Fibroblast of peridontal ligament (primary cell): ENCODE measurements at regions not wholly inside any gene's neighbourhood (a gene's known extent, or its start where the extent isn't known, plus 50 kb on each side); places are given as distances from the start of the nearest gene placed in this dataset.

Experiments used
- DNase-seq: peaks from one replicate; pipeline ENCODE4 v3.0.0-alpha.2; 2010; ENCODE audit errors: extremely low read depth

DNA sequence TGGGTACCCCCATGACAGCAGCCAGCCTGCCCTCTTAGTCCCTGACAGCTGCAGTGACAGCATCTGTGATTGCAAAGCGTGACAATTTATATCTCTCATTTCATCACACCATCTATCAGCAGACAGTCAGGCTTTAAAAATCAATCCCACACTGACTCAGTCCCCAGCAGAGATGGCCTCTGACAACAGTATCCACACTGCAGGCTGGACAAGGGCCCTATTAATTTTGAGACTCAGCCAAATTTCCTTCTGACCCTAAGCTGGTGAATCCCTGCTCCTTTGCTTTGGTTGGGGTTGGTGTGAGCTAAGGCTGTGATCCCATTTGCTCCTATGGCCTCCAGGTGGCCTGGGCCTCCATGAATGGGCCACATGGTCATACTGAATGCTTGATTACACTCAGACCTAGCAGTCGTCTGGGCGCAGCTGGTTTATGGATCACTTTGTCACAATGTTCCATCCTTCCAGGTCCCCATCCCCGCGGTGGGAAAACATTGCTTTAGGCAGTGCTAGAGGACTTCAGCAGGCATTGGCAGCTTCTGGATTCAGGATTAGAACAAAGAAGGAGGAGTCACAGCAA, 68.2 kb upstream of the B3GAT1 start:
- DNase-seq, result no peak

- DNase-seq, result no peak
Measured at GRCh38 chr11:134479206-134480135, 67.4 kb upstream of the B3GAT1 start.

DNA sequence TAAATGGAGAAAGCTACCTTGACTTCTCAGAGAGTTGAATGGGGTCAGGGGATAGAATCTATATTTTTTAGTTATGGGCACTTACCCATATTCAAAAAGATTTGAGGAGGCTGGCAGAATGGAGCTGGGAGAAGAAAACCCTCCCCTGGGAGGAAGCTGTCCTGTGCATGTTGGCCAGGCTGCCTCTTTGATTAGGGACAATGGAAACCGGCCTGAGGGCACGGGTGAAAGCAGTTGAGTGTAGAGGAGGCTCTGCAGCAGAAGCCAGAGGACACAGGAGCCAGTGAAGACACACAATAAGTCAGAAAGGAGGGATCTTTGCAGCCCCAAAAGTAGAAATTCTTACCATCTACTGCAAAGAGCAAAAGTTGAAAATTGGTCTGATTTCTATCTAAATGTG, 66.6 kb upstream of the B3GAT1 start:
- no peak for DNase-seq

DNA sequence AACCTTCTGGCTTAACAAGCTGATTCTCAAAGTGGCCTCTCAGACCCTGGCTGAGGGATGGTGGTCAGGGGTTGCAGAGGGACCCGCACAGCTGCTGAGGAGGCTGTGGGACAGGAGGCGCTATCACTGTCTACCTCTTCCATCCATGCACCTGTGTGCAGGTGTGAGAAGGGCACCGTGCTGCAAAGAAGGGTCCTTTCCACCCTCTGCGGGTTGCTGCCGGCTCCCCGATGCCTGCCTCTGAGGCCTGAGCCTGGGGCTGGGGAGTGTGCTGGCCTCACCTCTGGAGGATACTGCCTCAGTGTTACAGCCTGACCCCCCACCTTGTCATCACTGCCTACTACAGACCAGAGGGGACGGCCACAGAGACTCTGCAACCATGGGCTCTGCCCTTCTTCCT, 66.1 kb upstream of the B3GAT1 start:
- DNase-seq, result no peak

- DNase-seq, result no peak
Measured at GRCh38 chr11:134477486-134477885, 65.4 kb upstream of the B3GAT1 start.

DNA sequence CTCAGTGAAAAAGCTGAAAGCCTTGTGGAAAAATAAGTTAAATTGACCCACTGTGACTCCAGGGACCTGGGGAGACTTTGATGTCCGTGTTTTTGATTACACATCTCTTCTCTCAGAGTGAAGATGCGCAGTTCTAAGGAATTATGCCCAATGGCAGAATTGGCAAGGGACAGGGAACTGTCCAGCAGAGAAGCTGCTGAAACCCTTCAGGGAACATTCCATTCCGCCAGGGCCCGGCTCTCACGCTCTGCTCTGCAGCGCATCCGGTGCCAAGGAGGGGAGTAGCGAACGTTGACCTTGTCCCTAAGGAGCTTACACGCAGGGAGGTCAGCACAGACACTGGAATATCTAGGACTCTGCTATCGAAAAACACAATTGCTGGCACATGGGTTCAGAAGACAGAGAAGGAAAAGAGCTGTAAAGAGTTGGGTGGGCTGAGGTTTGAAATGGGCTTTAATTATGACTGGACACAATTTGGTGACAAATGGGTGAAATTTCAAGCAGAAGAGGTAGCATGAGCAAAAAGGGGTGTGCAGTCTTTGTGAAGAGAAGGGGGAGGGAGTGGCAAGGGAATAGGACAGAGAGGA, 64.5 kb upstream of the B3GAT1 start:
- DNase-seq, result no peak

GRCh38 chr11:134475951-134476350, 63.9 kb upstream of the B3GAT1 start:
- DNase-seq, result no peak

- DNase-seq, result no peak
Measured at GRCh38 chr11:134474942-134475341, 62.9 kb upstream of the B3GAT1 start.

DNA sequence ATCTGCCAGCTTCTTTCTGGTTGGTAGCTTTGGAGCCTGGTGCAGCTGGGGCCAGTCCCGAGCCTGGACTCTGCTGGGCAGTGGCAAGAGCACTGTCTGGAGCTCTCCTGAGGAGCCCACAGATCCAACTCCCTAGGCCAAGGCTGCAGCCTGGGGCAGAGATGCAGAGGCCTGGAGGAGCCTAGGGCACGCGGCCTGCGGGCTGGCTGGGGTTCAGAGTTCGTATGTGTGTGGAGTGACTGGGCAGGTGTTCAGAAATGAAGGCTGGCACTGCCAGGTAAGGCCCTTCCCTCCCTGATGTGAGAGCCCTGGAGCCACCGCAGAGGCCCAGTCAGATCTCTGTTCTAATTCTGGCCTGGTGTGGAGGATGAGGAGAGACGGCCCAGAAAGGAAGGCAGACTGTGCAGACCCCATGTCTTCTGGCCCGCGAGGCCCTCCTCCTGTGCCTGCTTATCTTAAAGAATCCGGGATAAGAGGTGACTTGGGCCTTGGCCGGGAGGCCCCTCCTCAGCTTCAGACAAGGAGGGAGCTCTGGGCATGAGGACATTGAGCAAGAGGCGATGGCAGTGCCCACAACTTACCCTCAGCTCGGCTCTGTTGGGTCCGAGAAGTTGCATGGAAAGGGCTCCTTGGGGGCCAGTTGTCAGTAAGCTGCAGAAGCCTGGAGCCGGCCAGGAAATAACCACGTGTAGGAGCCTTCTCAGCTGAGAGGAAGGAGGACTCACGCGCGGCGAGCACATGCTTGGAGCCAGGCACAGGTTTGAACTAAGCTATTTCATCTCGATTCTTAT, 62.2 kb upstream of the B3GAT1 start:
- DNase-seq, result no peak

DNA sequence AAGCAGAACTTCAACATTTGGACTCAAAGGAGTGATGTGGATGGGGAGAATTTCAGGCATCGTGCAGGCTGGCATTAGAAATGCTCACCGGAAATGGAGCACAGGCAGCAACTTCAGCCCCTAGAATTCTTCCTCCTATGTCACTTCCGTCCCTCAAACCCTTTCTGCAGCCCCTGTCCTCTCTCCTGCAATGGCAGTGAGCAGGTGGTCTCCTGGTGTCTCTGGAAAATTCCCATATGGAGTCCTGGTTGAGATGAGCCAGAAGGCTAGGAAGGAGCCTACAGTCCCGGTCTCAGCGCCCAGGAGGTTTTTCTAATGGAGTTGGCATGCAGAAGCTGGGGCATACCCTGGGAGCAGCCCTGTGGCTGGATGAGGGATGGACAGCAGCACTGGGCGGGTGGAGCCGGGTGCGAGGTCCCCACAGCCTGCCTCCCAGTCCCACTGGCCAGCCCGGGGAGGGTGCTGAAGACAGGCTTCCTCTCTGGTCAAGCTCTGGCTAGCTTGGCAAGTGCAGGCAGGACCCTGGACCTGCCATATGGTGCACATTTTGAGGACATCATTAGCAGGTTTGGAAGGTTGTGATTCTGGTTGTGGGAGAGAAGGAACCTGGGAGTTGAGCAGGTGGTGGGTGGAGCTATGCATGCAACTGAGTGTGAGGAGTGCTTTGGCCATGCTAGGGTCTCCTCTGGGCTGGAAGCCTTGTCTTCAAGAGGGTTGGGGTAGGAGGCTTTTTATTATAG, 59.8 kb upstream of the B3GAT1 start:
- DNase-seq, result no peak

- no peak for DNase-seq
Measured at GRCh38 chr11:134471087-134471715, 59.2 kb upstream of the B3GAT1 start.

DNA sequence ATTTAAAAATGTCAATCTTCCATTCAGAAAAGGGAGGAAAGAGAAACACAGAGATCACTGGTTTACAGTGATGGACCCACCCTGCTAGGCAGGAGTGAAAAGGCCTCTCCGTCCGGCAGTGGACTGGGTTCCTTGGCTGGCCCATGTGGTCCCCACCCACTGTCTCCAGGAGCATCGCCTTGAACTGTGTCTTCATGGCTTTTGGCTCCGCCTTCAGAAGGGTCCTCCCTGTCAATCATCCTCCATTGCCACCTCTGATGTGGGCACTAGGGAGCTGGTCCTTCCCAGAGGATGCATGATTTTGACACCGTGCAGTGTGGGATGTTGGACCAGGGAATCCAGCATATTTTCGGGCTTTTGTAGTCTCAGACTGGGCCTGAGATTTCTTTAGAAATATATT, 58.2 kb upstream of the B3GAT1 start:
- DNase-seq, result no peak

DNA sequence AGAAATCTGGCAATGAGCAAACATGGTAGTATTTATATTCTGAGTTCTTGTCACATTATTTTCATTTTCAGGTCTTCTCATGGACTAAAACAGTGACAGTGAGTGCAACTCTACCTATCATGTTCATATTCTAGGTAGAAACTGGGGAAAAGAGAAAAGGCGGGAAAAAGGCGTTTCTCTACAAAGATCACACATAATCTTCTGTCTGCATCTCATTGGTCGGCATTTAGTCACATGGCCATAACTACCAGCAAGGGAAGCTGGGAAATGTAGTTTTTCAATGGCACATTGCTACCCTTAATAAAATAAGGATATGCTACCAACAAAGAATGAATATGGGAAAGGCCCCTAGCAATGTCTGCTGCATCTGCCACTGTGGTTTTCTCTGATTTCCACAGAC, 57.6 kb upstream of the B3GAT1 start:
- DNase-seq, result no peak

GRCh38 chr11:134468796-134469195, 56.8 kb upstream of the B3GAT1 start:
- no peak for DNase-seq

GRCh38 chr11:134468081-134468668, 56.1 kb upstream of the B3GAT1 start:
- no peak for DNase-seq

- DNase-seq, result no peak
Measured at GRCh38 chr11:134466610-134467567, 54.8 kb upstream of the B3GAT1 start.

DNA sequence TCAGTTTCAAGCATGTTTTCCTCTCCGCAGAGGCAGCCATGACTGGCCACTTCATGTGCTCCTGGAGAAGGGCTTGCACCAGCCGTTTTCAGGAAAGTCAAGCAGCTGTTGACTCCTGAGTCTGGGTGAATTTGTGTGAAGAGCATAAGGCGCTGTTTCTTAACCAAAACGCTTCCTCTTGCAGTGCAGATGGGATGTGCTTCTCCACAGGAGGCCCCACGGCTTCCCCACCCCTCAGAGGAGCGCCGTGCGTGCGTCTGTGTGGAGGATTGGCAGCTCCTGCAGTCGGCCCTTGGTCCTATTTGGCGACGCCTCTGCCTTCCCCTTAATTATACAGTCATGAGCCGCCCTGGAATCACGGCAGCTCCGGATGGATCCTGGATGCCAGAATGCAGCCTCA, 54.1 kb upstream of the B3GAT1 start:
- DNase-seq, result no peak

DNA sequence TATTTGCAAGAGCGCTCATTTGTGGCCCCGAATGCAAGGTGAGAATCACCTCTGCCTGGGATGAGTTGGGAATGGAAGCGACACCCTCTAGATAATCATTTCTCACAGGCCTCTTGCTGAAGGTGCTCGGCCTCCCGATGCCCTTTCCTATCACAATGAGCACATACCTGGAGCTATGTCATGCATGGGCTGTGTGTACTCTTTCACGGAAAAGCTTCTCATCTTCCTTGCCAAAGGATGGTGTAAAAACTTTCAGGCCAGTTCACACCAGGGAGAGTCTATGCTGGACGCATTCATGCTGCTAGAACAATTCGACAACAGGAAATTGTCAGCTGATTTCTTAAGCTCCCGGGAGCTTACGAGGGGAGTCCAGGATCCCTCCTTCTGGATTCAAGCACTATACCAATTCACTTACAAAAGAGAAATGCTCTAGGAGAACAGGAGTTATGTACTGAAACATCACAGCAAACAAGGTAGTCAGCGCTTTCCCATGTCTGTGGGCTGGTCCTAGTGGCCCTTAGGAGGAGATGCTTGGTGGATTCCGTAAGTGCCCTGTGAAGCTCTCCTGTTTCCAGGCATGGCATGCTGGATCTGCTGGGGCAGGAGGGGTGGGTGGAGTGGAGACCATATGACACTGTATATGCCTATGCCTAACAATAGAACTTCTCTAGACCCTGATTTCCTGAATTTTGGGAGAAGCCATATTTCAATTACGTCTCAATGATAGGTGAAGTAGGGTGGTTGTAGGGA, 53.1 kb upstream of the B3GAT1 start:
- DNase-seq, result no peak

GRCh38 chr11:134464196-134464595, 52.2 kb upstream of the B3GAT1 start:
- no peak for DNase-seq
